GM18861 (cell line): ENCODE measurements at regions not wholly inside any gene's neighbourhood (a gene's known extent, or its start where the extent isn't known, plus 50 kb on each side); places are given as distances from the start of the nearest gene placed in this dataset.
"Not testable (repeated sequence)": the region's sequence is repeated elsewhere in the genome, so short reads cannot be mapped to it uniquely, and the experiment has no call there.

Experiments
- ATAC-seq: cut with Tn5 transposase; IDR thresholded peaks from one replicate; pipeline ENCODE4 v1.9.1; 2021; ENCODE audit not compliant: unreplicated experiment

GRCh38 chr2:149884871-149885270 lies 297.3 kb upstream of the MMADHC start:
- ATAC-seq: no peak

GRCh38 chr2:149877913-149878312 lies 290.3 kb upstream of the MMADHC start:
- no peak for ATAC-seq

- no peak for ATAC-seq
Observed at GRCh38 chr2:149877074-149877473, 289.5 kb upstream of the MMADHC start.

- no peak for ATAC-seq
Observed at GRCh38 chr2:149873936-149874335, 286.4 kb upstream of the MMADHC start.

- ATAC-seq: no peak
Observed at GRCh38 chr2:149872638-149873150, 285.1 kb upstream of the MMADHC start.

GRCh38 chr2:149872041-149872440 lies 284.5 kb upstream of the MMADHC start:
- ATAC-seq: no peak

GRCh38 chr2:149871091-149871885 lies 283.7 kb upstream of the MMADHC start:
- ATAC-seq: no peak

GRCh38 chr2:149863227-149863626 lies 275.7 kb upstream of the MMADHC start:
- ATAC-seq: no peak

- ATAC-seq: no peak
Observed at GRCh38 chr2:149861034-149861433, 273.5 kb upstream of the MMADHC start.

GRCh38 chr2:149860276-149860921 lies 272.8 kb upstream of the MMADHC start:
- no peak for ATAC-seq

GRCh38 chr2:149858901-149859634 lies 271.5 kb upstream of the MMADHC start:
- ATAC-seq: no peak

- no peak for ATAC-seq
Observed at GRCh38 chr2:149858216-149858615, 270.6 kb upstream of the MMADHC start.

- ATAC-seq: no peak
Observed at GRCh38 chr2:149857344-149857743, 269.8 kb upstream of the MMADHC start.

- not testable (repeated sequence) for ATAC-seq
Observed at GRCh38 chr2:149855859-149856258, 268.3 kb upstream of the MMADHC start.

- no peak for ATAC-seq
Observed at GRCh38 chr2:149849591-149849990, 262.0 kb upstream of the MMADHC start.

GRCh38 chr2:149849136-149849535 lies 261.6 kb upstream of the MMADHC start:
- no peak for ATAC-seq

GRCh38 chr2:149841396-149841795 lies 253.8 kb upstream of the MMADHC start:
- no peak for ATAC-seq

GRCh38 chr2:149832324-149832723 lies 244.7 kb upstream of the MMADHC start:
- no peak for ATAC-seq

- no peak for ATAC-seq
Observed at GRCh38 chr2:149828520-149829210, 241.1 kb upstream of the MMADHC start.

GRCh38 chr2:149827585-149828126 lies 240.1 kb upstream of the MMADHC start:
- ATAC-seq: no peak
